Mesenteric fat pad (tissue), 1 donor: ENCODE measurements at regions not wholly inside any gene's neighbourhood (a gene's known extent, or its start where the extent isn't known, plus 50 kb on each side); places are given as distances from the start of the nearest gene placed in this dataset.
"Not testable (repeated sequence)": the region's sequence is repeated elsewhere in the genome, so short reads cannot be mapped to it uniquely, and the experiment has no call there.

ENCODE experiments used
- DNase-seq: peaks from one replicate; pipeline ENCODE4 v3.0.0-alpha.2; 2020; ENCODE audit warnings: low spot score
- donor health status: DM: yes; HTN: yes; CAD: no.

DNA sequence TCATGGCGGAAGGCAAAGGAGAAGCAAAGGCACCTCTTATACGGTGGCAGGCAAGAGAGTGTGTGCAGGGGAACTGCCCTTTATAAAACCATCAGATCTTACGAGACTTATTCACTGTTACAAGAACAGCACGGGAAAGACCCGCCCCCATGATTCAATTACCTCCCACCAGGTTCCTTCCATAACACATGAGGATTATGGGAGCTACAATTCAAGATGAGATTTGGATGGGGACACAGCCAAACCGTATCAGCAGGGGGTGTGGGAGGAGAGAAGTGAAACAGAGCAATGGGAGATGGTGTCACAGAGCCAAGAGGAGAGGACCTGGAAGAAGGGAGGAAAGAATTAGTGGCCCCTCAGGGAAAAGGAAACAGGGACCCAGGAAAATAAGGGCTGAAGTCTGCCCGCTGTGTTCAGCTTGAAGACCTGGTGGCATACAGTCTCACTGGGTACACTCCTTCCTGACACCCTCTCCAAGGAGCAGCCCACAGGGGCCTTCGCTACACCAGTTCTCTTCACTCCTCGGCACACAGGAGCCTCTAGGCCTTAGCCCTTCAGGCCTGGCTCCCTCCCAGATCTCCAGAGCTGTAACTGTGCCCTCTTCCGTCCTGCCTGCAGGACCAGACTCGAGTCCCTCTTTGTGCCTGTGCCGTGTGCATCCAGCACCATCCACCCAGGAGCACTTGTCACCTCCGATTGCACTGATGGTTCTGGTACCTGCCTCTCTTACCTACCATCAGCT, 262.1 kb downstream of the EIPR1 start:
- DNase-seq: peak; percentile 55

DNA sequence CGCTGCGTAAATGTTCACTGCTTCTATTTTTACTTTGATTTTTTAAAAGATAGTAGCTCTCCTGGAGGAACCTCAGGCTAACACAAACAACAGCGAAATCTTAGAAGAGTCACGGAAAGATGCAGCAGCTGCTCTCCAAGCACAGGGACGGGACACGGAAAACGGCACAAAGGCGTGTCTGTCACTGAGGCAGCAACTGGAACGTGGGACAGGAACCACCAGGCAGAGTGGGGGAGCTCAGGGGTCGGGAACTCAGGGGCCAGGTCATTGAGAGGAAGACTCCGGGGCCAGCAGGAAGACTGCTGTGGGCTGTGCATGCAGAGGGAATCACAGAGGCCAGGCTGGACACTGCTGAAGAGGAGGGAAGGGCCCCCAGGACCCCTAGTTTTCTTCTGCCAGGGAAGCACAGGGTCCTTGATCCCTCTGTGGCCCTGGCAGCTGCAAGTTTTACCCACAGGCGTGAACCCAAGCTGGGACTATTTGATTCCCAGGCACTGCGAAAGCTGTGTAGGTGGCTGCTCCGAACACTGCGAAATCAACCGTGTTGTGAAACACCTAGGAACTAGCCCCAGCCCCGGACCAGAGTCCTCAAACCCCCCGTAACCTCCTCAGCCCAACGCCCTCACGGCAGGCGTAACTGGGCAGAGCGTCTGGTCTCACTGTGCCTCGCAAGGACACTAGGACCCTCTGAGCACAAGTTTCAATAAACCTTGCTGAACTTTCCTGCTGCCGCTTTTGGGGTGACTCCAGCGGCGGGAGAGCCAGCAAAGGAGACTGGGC, 263.0 kb downstream of the EIPR1 start:
- DNase-seq: peak; percentile 57

DNA sequence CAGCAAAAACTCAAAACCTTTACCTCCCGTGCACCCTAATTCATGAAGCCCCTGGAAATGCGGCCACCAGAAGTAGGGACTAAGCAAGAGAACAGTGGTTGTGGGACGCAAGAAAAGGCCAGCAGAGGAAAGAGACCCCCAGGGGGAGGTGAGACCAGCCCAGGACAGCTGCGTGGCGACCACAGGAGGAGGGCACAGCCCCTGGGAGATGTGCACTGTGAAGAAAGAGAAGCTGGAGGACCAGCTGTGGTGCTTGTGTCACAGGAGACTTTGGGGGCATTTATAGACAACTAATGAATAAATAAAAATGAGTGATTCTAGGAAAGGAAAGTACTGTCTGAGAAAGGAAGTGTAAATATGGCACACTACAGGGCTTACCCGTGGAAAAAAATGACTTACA, 263.8 kb downstream of the EIPR1 start:
- DNase-seq: peak; percentile 49

DNA sequence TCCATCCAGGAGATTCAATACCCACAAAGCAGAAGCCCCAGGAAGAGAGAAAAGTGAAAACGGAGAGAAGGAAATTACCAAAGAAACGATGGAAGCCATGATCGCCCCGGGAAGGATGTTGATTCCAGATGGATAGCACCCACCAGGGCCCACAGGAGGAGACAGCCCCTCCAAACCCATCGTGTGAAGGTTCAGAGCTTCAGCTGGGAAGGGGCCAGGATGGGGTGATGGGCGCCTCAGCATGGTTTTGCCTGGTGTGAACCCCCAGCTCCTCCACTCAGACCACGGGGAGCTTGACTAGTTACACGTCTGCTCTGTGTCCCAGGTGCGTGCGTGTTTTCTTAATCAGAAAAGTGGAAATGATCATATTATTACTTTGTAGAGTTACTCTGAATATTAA, 264.5 kb downstream of the EIPR1 start:
- DNase-seq: no peak

DNA sequence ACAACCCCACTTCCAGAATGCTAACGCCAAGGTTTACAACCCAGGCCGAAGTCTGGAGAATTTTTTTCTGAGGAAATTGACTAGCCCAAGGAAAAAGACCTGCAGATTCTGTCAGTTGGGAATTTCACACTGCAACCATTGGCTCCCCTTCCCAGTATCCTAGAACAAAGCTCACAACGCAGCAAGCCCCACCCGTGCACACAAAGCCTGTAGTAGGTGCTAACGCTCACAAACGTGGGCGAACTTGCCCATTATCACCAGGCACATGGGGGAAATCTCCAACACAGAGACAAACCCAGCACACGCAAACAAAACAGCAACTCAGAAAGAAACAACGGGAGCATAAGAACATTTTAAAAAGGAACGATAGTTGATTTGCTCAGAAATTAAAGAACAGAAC, 265.1 kb downstream of the EIPR1 start:
- no peak for DNase-seq

DNA sequence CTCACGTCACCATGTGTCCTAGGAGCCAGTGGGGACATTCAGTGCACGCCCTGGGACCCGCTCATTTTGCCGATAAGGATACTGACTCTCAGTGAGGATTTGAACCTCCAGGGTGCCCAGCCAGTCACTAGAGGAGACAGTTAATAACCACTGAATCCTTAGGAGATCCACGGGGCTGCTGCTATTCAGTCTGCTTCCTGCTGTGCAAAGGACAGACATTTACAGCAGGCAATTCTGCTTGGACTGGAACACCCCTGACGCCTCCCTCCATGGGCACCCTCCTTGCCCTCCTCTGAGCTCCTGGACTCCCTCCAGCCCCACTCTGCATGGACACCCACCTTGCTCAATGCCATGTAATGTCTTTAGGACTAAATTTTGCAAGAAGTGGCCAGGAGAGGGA, 265.5 kb downstream of the EIPR1 start:
- peak; percentile 26 for DNase-seq

DNA sequence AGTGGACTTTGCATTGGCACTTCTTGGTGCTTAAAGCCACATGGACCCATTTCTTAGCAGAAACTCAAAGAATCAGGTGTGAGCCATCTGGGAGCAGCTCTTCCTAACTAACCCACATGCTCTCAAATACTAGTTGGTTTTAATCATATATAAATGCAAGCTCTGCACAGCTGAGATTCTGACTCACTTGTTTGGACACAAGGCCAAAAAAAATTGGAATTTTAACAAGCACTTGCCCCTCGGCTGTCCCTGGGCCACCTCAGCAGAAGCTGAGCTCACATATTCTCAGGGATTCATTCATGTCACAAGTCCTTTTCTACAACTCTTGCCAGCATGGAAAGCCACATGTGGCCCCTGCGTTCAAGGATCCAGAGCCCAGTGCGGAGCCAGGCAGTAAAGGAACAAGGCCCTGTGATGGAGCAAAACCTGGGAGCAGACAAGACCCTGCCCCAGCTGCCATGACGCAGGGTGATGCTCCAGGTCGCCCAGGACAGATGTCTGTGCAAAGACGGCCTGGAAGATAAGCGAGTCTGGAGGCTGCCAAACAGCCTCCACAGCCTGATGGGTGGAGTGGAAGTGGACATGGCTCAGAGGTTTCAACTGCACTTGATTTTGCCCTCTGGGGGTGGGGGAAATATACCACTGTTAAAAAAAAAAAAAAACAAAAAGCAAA, 266.5 kb downstream of the EIPR1 start:
- DNase-seq: peak; percentile 45

DNA sequence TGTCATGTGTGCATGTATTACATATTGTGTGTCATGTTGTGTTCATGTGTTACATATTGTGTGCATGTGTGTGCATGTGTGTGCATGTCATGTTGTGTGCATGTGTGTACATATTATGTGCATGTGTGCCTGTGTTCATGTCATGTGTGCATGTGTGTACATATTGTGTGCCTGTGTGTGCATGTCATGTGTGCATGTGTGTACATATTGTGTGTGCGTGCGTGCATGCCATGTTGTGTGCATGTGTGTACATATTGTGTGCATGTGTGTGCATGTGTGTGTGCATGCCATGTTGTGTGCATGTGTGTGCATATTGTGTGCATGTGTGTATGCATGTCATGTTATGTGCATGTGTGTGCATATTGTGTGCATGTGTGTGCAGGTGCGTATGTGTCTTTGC, 267.1 kb downstream of the EIPR1 start:
- peak; percentile 20 for DNase-seq

DNA sequence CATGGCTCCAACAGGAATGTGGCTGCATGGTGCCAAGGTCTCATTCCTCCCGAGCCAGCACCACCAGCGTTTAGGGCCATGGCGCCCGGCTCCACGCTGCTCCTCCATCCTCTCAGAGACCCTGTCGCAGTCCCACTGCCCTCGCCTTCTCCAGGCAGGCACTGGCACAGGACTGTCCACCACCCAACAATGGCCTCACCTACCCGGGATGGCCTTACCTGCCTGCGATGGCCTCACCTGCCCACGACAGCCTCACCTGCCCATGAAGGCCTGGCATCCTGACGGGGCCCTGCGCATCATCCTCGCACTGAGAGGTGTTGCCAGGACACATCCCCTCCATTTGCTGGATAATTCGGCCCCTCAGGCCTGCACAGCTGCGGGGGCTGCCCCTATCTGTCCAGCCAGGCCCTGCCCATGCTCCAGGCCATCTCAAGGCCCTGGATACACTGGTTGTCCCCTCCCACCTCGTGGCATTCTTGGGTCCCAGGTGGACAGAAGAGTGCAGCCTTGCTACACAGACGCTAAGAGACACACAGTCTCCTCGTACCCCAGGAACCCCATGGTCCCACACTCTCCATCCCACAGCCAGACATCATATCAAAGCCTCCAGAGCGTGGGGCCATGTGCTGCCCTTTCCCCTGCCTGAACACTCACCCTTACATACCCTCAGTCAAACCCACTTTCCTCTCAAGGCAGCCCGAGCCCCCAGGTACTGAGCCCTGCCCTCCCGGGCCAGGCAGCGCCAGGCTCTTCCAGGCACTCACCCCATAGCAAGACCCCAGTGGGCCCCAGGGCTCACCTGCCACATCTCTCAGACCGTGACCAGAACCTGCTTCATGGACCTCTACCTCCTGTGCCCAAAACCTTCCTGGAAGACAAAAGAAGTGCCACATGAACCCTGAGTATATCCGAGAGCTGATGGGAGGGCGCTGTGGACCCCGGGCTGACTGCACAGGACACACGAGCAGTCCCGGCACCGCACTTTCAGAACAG, 268.6 kb downstream of the EIPR1 start:
- DNase-seq: peak; percentile 81

DNA sequence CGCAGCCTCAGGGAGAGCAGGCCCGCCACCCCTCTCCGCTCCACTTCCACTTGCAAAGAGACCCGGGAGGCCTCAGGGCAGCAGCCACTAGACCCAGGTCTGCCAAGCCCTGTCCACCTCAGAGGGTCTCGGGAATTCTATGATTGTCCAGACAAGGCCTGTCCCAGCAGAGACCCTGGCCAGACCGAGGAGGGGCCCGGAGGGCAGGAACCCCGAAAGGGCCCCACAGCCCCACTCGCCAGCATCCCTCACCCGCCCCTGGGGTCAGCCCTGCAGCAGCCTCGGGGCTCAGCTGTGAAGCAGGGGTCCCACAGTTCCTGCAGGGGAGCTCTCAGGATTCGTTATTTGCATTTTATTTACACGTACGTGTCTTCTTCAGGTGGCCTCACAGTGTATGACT, 269.5 kb downstream of the EIPR1 start:
- DNase-seq: peak; percentile 62

DNA sequence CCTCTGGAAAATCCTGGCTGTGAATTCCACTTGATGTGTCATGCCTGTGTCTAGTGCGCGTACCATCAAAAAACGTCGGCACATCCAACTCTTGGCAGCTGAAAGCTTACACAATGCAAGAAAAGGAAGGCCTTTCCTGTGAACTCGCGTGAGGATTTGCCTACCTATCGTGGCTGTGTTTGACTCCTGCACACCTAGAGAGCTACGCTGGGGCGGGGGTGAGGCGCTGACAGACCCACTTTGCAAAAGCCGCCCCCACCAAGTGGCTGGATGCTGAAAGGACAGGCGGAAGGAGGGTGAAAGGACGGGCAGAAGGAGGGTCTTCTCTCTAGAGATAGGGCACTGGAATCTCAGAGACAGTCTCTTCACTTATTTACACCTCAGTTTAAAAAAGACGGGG, 270.1 kb downstream of the EIPR1 start:
- DNase-seq: peak; percentile 62

DNA sequence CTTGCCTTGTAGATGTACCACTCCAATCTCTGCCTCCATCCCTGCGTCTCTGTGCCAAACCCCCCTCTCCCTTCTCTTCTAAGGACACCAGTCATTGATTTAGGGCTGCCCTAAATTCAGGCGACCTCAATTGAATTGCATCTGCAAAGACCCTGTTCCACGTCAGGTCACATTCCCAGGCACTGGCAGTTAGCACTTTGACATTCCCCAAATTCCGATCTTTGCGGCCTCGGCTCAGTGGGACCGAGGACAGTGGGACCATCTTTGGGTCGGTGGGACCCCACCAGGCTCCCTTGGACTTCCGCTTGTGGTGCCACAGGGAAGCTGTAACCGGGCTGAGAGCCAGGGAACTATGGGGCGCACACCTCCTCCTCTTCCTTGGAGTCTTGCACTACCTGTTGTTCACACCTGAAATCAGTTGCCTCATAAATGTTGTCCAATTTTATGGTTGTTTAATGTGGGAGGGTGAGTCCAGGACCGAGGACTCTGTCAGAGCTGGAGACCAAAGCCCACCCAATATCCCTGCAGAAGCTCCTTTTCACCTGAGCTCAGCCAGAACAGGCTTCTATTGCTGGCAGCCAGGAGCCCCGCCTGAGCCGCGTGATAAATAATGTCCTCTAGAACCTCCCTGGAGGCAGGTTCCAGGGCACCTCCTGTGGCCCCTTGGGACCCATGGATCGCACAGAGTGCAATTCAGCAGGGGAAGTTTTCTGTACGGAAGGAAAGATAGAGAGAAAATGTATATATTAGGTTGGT, 271.6 kb downstream of the EIPR1 start:
- peak; percentile 60 for DNase-seq

DNA sequence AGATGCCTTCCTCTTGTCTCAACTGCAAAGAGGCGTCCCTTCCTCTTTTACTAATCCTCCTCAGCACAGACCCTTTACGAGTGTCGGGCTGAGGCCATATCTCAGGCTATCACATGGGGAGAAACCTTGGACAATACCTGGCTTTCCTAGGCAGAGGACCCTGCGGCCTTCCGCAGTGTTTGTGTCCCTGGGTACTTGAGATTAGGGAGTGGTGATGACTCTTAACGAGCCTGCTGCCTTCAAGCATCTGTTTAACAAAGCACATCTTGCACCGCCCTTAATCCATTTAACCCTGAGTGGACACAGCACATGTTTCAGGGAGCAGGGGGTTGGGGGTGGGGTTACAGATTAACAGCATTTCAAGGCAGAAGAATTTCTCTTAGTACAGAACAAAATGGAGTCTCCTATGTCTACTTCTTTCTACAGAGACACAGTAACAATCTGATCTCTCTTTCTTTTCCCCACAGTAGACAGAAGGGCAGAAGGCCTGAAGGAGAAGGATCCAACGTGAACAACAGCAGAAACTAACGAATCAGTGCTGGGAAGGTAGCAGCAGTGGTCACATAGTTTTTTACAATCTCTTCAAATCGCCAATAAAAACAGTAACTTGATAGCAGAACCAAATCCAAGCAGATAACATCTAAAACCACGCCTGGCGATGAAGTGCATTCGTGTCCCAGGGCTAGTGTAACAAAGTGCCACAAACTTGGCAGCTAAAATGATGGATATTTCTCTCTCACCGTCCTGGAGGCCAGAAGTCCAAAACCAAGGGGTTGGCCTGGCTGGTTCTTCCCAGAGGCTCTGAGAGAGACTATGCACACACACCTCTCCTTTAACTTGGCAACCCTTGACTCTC, 272.4 kb downstream of the EIPR1 start:
- not testable (repeated sequence) for DNase-seq

DNA sequence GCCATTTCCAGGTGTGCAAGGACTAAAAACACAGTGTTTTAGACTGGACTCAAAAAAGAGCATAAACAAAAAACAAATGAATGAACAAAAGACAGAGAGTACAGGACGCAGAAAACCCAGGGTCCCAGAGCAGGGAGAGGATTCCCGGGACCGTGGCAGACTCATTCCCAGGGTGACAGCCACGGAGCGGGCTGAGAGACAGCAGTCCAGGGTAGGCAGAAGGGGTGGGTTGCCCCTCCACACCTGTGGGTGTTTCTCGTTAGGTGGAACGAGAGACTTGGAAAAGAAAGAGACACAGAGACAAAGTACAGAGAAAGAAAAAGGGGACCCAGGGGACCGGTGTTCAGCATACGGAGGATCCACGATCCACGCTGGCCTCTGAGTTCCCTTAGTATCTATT, 273.4 kb downstream of the EIPR1 start:
- DNase-seq: peak; percentile 37

DNA sequence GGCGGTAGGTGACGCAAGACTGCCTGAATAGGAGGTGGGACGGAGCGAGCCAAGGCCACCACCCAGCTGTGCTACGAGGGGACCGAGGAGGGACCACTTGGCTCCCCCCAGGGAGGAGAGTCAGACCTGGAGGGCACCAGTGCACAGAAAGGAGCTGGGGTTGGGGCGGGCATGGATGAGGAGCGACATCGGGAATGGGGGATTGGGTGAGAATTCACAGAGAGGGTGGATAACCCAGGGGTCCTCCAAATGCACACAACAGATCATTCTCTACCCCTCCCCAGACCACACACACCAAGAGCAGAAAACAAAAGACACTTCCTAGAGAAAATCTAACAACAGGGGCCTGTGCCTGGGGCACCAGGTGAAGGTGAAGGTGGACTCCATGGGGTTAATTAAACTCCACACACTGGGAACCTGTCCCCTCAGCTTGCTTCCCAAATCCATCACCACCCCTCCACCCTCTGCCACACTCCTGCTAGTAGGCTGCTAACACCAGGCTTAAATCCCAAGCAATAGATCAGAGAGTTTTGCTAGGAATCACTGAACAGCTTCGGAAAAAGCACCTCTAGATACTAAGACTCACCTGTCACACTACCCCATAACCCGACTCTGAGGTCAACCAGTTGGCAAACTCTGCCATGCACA, 274.6 kb downstream of the EIPR1 start:
- peak; percentile 37 for DNase-seq

DNA sequence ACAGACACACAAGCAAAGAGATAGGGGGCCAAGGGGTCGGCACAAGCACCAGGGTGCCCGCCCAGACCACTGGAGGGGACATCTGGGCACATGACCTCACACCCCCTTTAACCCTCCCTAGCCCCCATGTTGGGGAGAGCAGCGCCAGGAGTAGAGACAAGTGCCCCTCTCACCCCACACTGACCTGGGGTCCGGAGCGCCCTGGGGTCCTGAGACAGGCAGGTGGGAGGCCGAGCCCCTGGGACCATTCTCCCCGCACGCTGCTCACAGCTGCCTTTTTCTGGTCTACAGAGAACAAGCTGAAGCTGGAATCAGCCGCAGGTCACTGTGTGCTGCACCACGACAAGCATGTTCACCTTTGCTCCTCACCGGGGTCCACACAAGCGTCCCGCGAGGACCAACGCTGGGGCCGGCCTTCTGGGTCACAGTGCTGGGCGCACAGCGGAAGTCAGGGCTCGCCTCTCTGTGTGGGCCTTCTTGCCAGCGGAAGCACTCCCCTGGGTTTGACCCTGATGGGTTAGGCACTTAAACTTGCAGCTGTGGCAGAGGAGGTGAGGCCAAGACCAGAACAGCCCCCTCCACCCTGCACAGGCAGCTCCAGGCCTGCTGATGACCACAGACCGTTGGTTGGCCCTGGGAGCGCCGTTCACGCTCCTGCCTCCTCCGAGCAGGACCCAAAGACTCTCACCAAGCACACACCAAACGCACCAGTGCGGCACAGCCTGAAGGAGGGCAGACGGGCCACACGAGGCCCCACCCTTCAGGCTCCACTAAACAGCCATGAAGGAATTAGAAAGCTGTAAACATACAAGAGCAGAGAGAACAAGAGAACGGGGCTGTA, 275.3 kb downstream of the EIPR1 start:
- no peak for DNase-seq

DNA sequence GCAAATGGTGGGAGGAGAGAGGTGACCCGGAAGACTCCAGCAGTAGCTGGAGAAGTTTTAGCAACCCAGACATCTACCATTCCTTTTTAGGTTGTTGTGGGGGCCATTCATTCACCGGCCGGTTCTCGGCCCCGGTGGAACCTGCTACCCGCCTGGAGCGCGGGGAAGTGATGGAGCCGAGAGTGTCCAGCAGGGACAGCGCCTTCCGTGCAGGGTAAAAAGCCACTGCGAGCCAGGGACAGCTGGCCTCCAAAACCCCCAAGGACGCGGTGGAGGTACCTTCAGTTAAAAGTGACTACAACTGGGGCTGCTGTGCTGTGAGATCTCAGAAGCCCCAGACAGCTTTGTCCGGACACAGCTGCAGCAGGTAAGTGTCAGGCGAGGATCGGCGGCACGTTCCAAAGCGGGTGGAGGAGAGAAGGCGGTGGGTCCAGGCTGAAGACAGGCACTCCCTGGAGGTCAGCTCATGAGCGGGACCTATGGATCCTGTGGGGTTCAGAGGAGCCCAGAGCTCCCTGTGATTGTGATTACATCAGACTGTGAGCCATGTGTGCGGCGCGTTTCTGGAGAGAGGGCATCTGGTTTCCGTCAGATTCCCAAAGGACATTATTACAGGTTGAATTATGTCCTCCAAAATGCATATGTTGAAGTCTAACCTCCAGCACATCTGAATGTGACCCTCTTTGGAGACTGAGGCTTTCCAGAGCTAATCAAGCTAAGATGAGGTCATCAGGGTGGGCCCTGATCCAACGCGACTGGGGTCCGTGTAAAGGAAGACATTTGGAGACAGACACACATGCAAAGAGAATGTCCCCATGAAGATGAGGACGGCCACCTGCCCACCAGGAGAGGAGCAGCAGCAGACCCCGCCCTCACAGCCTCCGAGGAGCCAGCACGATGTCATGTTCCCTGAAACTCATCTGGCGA, 276.3 kb downstream of the EIPR1 start:
- no peak for DNase-seq
